H1 (cell line): ENCODE measurements at regions not wholly inside any gene's neighbourhood (a gene's known extent, or its start where the extent isn't known, plus 50 kb on each side); places are given as distances from the start of the nearest gene placed in this dataset.

Source experiments
- ASH2L ChIP-seq: fragments of 200-600, 300-600 bp; sonication (generic); IDR thresholded peaks from one replicate; pipeline ENCODE4 v1.7.1; 2017; ENCODE audit warnings: low read length
- EZH2 ChIP-seq: fragments of 200-600 bp; sonication (generic); IDR thresholded peaks from 2 replicates; pipeline ENCODE4 v1.7.1; 2012; ENCODE audit warnings: low read depth, mild to moderate bottlenecking, moderate library complexity, low read length, inconsistent platforms; ENCODE audit not compliant: severe bottlenecking
- FOSL1 ChIP-seq: IDR thresholded peaks from 2 replicates; pipeline ENCODE4 v1.6.1; 2011; ENCODE audit warnings: mild to moderate bottlenecking, low read depth, low read length, moderate library complexity; ENCODE audit not compliant: insufficient read depth
- JUN ChIP-seq: IDR thresholded peaks from 2 replicates; pipeline ENCODE4 v1.6.1; 2011; ENCODE audit warnings: low read depth, mild to moderate bottlenecking, improper control_type of control experiment, low read length
- POLR2A ChIP-seq, 2 experiments: IDR thresholded peaks; 1 replicate in 1 of 2; 2 replicates in 1 of 2; pipeline ENCODE4 v1.6.1; 2011; ENCODE audit warnings: low read depth in 2 of 2, low read length in 2 of 2, mild to moderate bottlenecking in 2 of 2; ENCODE audit errors: control extremely low read depth in 1 of 2
- POLR2AphosphoS5 ChIP-seq: IDR thresholded peaks from 2 replicates; pipeline ENCODE4 v1.6.1; 2011; ENCODE audit warnings: low read depth, low read length
- RAD21 ChIP-seq, 2 experiments: IDR thresholded peaks in 1 of 2; conservative IDR thresholded peaks in 1 of 2; 2 replicates each; pipeline ENCODE4 v1.6.1; 2011; ENCODE audit warnings: low read depth in 2 of 2, low read length in 2 of 2, improper control_type of control experiment in 1 of 2, inconsistent platforms in 1 of 2, mild to moderate bottlenecking in 1 of 2, moderate library complexity in 1 of 2
- SP4 ChIP-seq: IDR thresholded peaks from 2 replicates; pipeline ENCODE4 v1.6.1; 2012; ENCODE audit warnings: low read length, inconsistent platforms
- TAF1 ChIP-seq: IDR thresholded peaks from 2 replicates; pipeline ENCODE4 v1.6.1; 2011; ENCODE audit warnings: mild to moderate bottlenecking, low read depth, low read length
- TF ChIP-seq, protein P1 (sequence below), 3 experiments: IDR thresholded peaks; 1 replicate in 2 of 3; 2 replicates in 1 of 3; pipeline versions ENCODE4 v1.5.1 to v1.6.1; 2011; ENCODE audit warnings: low read length in 3 of 3, mild to moderate bottlenecking in 3 of 3, inconsistent platforms in 2 of 3, low read depth in 1 of 3, moderate library complexity in 1 of 3; ENCODE audit not compliant: insufficient read depth in 1 of 3; ENCODE audit errors: control extremely low read depth in 1 of 3
- TF ChIP-seq, protein P2 (sequence below): IDR thresholded peaks from 2 replicates; pipeline ENCODE4 v1.6.1; 2011; ENCODE audit warnings: low read depth, mild to moderate bottlenecking, low read length; ENCODE audit not compliant: insufficient read depth

DNA sequence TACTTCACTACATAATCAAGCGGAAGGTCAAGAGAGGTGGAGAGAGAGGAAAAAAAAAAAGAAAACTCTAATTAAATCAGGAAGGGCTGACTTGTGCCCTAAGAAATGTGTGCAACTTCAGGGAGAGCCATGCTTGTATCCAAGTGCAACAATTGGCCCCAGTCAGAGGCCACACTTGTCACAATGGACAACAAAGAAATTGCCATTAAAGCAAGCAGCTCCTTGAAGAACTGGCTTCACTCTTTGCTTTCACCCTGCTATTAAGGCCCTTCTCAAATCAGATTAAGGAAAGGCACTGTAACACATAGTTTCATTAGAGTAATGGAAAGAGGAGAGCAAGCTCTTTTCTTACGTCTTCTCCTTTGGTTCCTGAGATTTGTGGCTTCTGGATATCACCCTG lies 480.9 kb upstream of the WWC1 start:
- no peak for TF ChIP-seq SP4
- no peak for TF ChIP-seq ASH2L
- TF ChIP-seq POLR2A (IDR thresholded peaks at IDR 0.05; ENCODE audit: control extremely low read depth in 1 of 2, low read depth in 2 of 2, low read length in 2 of 2) = no peak
- no peak for TF ChIP-seq RAD21 (IDR thresholded peaks at IDR 0.05 in 1 of 2, conservative IDR thresholded peaks at IDR 0.05 in 1 of 2; ENCODE audit: low read depth in 2 of 2, low read length in 2 of 2)
- TF ChIP-seq, protein P1, sequence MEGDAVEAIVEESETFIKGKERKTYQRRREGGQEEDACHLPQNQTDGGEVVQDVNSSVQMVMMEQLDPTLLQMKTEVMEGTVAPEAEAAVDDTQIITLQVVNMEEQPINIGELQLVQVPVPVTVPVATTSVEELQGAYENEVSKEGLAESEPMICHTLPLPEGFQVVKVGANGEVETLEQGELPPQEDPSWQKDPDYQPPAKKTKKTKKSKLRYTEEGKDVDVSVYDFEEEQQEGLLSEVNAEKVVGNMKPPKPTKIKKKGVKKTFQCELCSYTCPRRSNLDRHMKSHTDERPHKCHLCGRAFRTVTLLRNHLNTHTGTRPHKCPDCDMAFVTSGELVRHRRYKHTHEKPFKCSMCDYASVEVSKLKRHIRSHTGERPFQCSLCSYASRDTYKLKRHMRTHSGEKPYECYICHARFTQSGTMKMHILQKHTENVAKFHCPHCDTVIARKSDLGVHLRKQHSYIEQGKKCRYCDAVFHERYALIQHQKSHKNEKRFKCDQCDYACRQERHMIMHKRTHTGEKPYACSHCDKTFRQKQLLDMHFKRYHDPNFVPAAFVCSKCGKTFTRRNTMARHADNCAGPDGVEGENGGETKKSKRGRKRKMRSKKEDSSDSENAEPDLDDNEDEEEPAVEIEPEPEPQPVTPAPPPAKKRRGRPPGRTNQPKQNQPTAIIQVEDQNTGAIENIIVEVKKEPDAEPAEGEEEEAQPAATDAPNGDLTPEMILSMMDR (IDR thresholded peaks at IDR 0.05; ENCODE audit: control extremely low read depth in 1 of 3, insufficient read depth in 1 of 3, low read depth in 1 of 3, low read length in 3 of 3) = no peak
- TF ChIP-seq FOSL1 = no peak
- no peak for TF ChIP-seq POLR2AphosphoS5
- no peak for TF ChIP-seq TAF1
- no peak for TF ChIP-seq JUN
- TF ChIP-seq, protein P2, sequence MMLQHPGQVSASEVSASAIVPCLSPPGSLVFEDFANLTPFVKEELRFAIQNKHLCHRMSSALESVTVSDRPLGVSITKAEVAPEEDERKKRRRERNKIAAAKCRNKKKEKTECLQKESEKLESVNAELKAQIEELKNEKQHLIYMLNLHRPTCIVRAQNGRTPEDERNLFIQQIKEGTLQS = no peak
- no peak for TF ChIP-seq EZH2
